ENCODE measurements at regions not wholly inside any gene's neighbourhood (a gene's known extent, or its start where the extent isn't known, plus 50 kb on each side); places are given as distances from the start of the nearest gene placed in this dataset.

GRCh38 chr3:150168698-150169097 lies 198.0 kb upstream of the PFN2 start:
- no peak overlapping the region for H3K27ac ChIP-seq (ENCODE audit: control insufficient read depth, insufficient read depth)
- 0 out of 2 replicates have a peak, but pooled peaks cover 4% of the 10 kb centered on the region for H3K4me1 ChIP-seq (ENCODE audit: control insufficient read depth, insufficient read depth, low read length)
- no peaks in the 10 kb centered on the region for H3K27me3 ChIP-seq (replicated peaks in 1 of 2; ENCODE audit: control insufficient read depth in 2 of 2, insufficient read depth in 2 of 2, low read length in 1 of 2)
- H3K79me2 ChIP-seq (ENCODE audit: control insufficient read depth, insufficient read depth, low read length), result no peaks in the 10 kb centered on the region
- FAIRE-seq, result no peak
- POLR2A ChIA-PET, result no interaction called here
- SMC1A ChIA-PET (ENCODE audit: uncharacterized antibody, unreplicated experiment), result interaction anchor here (1.0 to 1.5 kb wide), 2 partner anchors 9 to 14 kb away, joined by 3 read pairs; no protein-coding TSS in a partner anchor
- in situ Hi-C loops (cut with MboI), result no loop called here
- no peaks in the 10 kb centered on the region for H3K36me3 ChIP-seq (ENCODE audit: control insufficient read depth in 2 of 2, insufficient read depth in 2 of 2, low read length in 1 of 2)
- no peak overlapping the region for H3K9ac ChIP-seq (ENCODE audit: control insufficient read depth, insufficient read depth, low read length)
- no peaks in the 10 kb centered on the region; the same call in 2 of the 3 replicates for H3K9me3 ChIP-seq (replicated peaks; ENCODE audit: control insufficient read depth, insufficient read depth, low read length)
- no peak for DNase-seq (ENCODE audit: low read depth, low spot score)
- WGBS (ENCODE audit: insufficient coverage, insufficient replicate concordance, low lambda C conversion rate, missing lambda C conversion rate), result 48% methylated on average over 2 of the region's 2 CpGs
- CTCF ChIA-PET, result interaction anchor here (1.1 to 3.2 kb wide), 2 partner anchors 8 to 15 kb away, joined by 3 to 11 read pairs; no protein-coding TSS in a partner anchor
- intact Hi-C loops (cut with micrococcal nuclease; ENCODE audit: unreplicated experiment), result no loop called here
- no peak for ATAC-seq
- TF ChIP-seq GABPA (IDR thresholded peaks at IDR 0.05; ENCODE audit: low read depth) (no peak), RAD51 (IDR thresholded peaks at IDR 0.05) (no peak), NR2C2 (IDR thresholded peaks at IDR 0.05; ENCODE audit: borderline replicate concordance, control insufficient read depth, insufficient read length, low read depth) (no peak), WRNIP1 (IDR thresholded peaks at IDR 0.05; ENCODE audit: borderline replicate concordance, low read depth, low read length) (no peak), ZNF207 (IDR thresholded peaks at IDR 0.05; ENCODE audit: borderline replicate concordance) (no peak), CBX3 (IDR thresholded peaks at IDR 0.05; ENCODE audit: borderline replicate concordance, low read depth) (no peak), ZSCAN29 (IDR thresholded peaks at IDR 0.05) (no peak), NRF1 (conservative IDR thresholded peaks at IDR 0.05; ENCODE audit: low read depth, low read length) (no peak), PBX3 (IDR thresholded peaks at IDR 0.05; ENCODE audit: insufficient replicate concordance, low read depth, low read length) (no peak), MYC (IDR thresholded peaks at IDR 0.05; ENCODE audit: insufficient read depth, insufficient read length, insufficient replicate concordance, low read length, severe bottlenecking) (no peak), NFYA (IDR thresholded peaks at IDR 0.05; ENCODE audit: borderline replicate concordance, low read depth, low read length) (no peak), SIN3A (IDR thresholded peaks at IDR 0.05; ENCODE audit: low read depth, low read length) (no peak), REST (IDR thresholded peaks at IDR 0.05; ENCODE audit: low read depth, low read length) (no peak), PKNOX1 (IDR thresholded peaks at IDR 0.05) (no peak), CHD2 (IDR thresholded peaks at IDR 0.05; ENCODE audit: borderline replicate concordance, low read depth, low read length) (no peak)
- BruUV-seq (replicated peaks), result no TSS peak
- no peaks in the 10 kb centered on the region for H4K20me1 ChIP-seq (ENCODE audit: control insufficient read depth, insufficient read depth)
- no peak overlapping the region for H3K4me2 ChIP-seq (ENCODE audit: control insufficient read depth, insufficient read depth)
- no peak overlapping the region for H2AFZ ChIP-seq (ENCODE audit: control insufficient read depth, low read depth, low read length)
- no peak overlapping the region for H3K4me3 ChIP-seq
- RAD21 ChIA-PET (ENCODE audit: unreplicated experiment), result no interaction called here
